NT2/D1 (cell line): ENCODE measurements at regions not wholly inside any gene's neighbourhood (a gene's known extent, or its start where the extent isn't known, plus 50 kb on each side); places are given as distances from the start of the nearest gene placed in this dataset.

Experiments
- DNase-seq: peaks from one replicate; pipeline ENCODE4 v3.0.0-alpha.2; 2011; ENCODE audit warnings: low read depth, low spot score
- H3K27me3 ChIP-seq: 2 replicates; pipeline ENCODE4 v1.6.0; 2011; ENCODE audit warnings: mild to moderate bottlenecking; ENCODE audit not compliant: insufficient read length, insufficient read depth
- H3K36me3 ChIP-seq: 2 replicates; pipeline ENCODE4 v1.6.1; 2011; ENCODE audit warnings: mild to moderate bottlenecking, low read length, mixed read lengths; ENCODE audit not compliant: insufficient read depth, insufficient read length
- H3K4me1 ChIP-seq: 2 replicates; pipeline ENCODE4 v1.5.1; 2011; ENCODE audit not compliant: insufficient read depth, insufficient read length
- H3K4me3 ChIP-seq: 2 replicates; pipeline ENCODE4 v1.5.1; 2011; ENCODE audit warnings: low read depth; ENCODE audit not compliant: insufficient read length
- H3K9ac ChIP-seq: 2 replicates; pipeline ENCODE4 v1.6.0; 2011; ENCODE audit warnings: low read depth; ENCODE audit not compliant: insufficient read length
- H3K9me3 ChIP-seq: 2 replicates; pipeline ENCODE4 v1.5.1; 2011; ENCODE audit warnings: mild to moderate bottlenecking, low read length; ENCODE audit not compliant: insufficient read depth
- SUZ12 ChIP-seq: IDR thresholded peaks from 2 replicates; pipeline ENCODE4 v1.6.1; 2011; ENCODE audit not compliant: insufficient read length, insufficient read depth; ENCODE audit errors: extremely low read depth
- YY1 ChIP-seq: IDR thresholded peaks from 2 replicates; pipeline ENCODE4 v1.6.1; 2011; ENCODE audit not compliant: insufficient read length, insufficient read depth
- ZNF274 ChIP-seq: IDR thresholded peaks from 2 replicates; pipeline ENCODE4 v1.6.1; 2011; ENCODE audit warnings: mild to moderate bottlenecking, low read depth, low read length

DNA sequence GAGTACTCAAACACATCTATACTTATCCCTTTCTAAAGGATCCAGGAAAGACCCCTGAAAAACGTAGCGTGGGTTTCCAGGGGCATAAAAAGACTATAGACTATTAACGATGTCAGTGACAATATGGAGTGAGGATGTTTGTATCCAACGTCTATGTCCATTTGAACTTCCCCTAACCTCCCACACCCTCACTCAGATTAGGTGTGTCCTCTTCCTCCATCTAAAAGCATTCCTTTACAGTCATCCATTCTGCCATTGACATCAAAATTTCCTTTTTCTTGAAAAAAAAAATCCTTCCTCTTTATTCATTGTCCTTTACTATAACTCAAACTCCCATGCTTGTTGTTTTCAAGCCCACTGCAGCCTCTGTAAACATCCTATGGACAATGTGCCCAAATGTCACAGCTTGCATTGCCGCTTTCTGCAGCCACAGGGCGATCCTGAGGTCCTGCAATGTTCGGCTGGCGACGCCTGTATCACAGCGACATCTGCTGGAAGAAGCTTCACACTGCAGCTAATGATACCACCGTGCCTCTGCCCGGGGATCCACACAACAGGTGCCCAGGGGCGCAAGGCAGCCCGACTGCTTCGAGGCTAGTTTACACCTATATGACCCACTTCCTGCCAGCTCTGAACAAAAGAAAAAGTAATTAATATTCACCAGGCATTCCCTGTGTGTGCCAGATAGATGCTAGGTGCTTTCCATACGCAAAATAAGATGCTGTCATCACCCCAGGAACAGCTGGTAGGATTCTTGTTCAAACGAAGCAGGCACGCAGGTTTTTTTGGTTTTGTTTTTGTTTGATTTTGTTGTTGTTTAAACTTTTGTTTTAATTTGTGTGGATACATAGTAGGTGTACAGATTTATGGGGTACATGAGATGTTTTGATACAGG, 267.9 kb upstream of the GHITM start:
- no peak overlapping the region for H3K4me3 ChIP-seq
- DNase-seq = peak; percentile 49
- TF ChIP-seq ZNF274 (no peak), YY1 (no peak)
- no peaks in the 10 kb centered on the region for H3K4me1 ChIP-seq
- no peaks in the 10 kb centered on the region for H3K27me3 ChIP-seq
- H3K9ac ChIP-seq = no peak overlapping the region
- no peaks in the 10 kb centered on the region for H3K36me3 ChIP-seq
- H3K9me3 ChIP-seq = no peaks in the 10 kb centered on the region

DNA sequence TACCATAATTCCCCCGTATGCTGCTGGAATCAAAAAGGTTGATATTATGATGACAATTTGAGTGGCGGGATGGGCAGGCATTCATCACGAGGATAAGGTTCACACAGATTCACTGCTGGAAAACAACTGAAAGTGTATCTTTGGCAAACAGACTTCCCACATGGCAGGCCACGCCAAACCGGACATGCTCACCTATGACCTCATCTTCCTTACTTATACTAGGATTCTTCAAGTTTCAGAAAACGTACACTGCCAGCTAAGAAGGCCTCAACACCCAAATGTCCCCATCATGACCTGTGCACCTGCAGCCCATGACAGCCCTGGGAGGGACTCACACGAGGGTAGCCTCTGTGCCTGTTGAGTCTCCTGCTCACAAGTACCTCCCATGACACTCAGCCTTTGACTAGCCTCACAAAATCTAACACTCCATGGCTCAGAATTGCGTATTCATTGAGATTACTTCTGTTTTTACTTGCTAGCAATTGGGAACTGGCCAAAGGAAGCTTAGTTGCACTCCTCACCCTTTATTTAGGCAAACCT, 259.0 kb upstream of the GHITM start:
- Histone ChIP-seq H3K27me3 (no peaks in the 10 kb centered on the region), H3K9me3 (no peaks in the 10 kb centered on the region), H3K9ac (no peak overlapping the region), H3K4me3 (no peak overlapping the region), H3K36me3 (no peaks in the 10 kb centered on the region), H3K4me1 (no peaks in the 10 kb centered on the region)
- no peak for DNase-seq
- no peak for TF ChIP-seq SUZ12
- TF ChIP-seq ZNF274 = no peak
- no peak for TF ChIP-seq YY1

DNA sequence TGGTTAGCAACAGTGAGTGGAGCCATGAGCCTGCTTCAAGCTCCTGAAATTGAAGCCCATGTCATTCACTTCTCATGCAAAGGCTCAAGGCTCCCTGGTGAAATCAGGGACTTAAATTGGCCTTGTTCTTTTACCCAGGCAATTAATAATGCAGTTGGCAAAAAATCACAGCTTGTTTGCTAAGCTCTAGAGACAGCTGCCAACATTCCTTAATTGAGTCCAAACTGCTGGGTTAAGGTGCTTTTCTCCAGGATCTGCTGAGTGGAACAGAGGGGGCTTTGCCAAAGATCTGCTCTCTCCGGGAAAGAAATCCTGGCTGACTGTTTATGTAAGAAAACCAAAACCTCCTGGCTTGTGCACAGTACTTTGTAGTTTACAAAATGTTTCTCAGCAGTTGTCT, 257.6 kb upstream of the GHITM start:
- no peaks in the 10 kb centered on the region for H3K36me3 ChIP-seq
- no peak overlapping the region for H3K4me3 ChIP-seq
- DNase-seq = no peak
- no peaks in the 10 kb centered on the region for H3K9me3 ChIP-seq
- no peak for TF ChIP-seq YY1
- TF ChIP-seq ZNF274 = no peak
- no peak for TF ChIP-seq SUZ12
- H3K4me1 ChIP-seq = no peaks in the 10 kb centered on the region
- no peak overlapping the region for H3K9ac ChIP-seq
- H3K27me3 ChIP-seq = no peaks in the 10 kb centered on the region

DNA sequence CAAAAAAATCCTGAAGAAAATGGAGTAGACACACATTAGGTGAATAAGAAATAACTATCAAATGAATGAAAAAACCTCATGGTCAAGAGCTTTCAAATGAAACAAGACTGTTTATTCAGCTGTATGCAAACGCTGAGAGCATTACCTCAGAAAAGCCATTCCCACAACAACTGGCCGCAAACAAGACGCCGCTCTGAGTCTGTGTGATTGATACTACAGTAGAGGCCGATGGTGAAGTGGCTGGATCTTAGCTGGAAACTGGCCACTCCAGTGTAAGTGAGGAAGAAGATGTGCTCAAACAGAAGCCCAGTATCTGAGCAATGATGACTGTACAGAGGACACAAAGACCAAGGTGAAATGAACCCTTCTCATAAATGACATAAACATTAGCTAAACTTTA, 252.4 kb upstream of the GHITM start:
- DNase-seq = no peak
- TF ChIP-seq ZNF274 (no peak), YY1 (no peak), SUZ12 (no peak)

DNA sequence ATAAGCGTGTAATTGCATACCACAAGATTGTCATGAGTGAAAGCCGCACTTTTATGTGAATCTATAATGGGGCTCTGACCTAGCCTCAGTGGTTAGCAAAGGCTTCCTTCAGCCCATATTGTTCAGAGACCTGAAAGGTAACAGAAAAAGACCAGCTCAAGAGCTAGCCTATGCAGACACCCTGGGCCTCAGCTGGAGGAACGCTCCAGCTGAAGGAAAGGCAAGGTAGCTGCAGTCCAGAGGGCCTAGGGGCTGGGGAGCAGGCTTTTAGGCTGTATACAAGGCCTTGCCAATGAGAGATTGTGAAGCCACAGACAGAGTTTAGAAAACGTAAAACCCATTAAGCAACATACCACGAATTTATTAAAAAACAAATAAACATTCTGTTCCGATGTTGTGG, 246.6 kb upstream of the GHITM start:
- Histone ChIP-seq H3K9me3 (no peaks in the 10 kb centered on the region), H3K4me1 (no peaks in the 10 kb centered on the region), H3K9ac (no peak overlapping the region), H3K36me3 (no peaks in the 10 kb centered on the region), H3K4me3 (no peak overlapping the region), H3K27me3 (no peaks in the 10 kb centered on the region)
- TF ChIP-seq YY1 = no peak
- no peak for TF ChIP-seq ZNF274
- TF ChIP-seq SUZ12 = no peak
- DNase-seq = no peak

More for the DNA sequence above, 252.4 kb upstream of the GHITM start:
- no peak overlapping the region for H3K9ac ChIP-seq
- no peaks in the 10 kb centered on the region for H3K4me1 ChIP-seq
- H3K9me3 ChIP-seq = no peaks in the 10 kb centered on the region
- no peaks in the 10 kb centered on the region for H3K27me3 ChIP-seq
- H3K36me3 ChIP-seq = no peaks in the 10 kb centered on the region
- H3K4me3 ChIP-seq = no peak overlapping the region

DNA sequence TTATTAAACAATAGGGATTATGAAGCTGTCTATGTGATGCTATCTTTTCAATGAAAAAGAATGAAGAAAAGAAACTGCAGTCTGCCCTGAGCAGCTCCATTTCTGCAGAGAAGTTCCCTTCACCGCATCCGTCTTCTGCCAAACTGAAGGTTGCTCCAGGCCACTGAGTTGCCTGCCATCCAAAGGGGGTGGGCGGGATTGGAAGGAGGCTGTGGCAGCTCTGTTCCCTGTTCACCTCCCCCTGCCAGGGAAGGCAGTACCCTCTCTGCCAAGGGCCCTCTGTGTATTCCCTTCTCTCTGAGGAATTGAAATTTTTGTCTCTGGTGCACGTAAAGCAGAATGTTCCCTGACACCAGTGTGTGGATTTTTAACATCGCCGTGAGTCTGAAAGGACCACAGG, 243.1 kb upstream of the GHITM start:
- H3K27me3 ChIP-seq = no peaks in the 10 kb centered on the region
- H3K9me3 ChIP-seq = no peaks in the 10 kb centered on the region
- TF ChIP-seq SUZ12 (no peak), YY1 (no peak)
- H3K4me3 ChIP-seq = no peak overlapping the region
- H3K4me1 ChIP-seq = no peaks in the 10 kb centered on the region
- DNase-seq = no peak
- no peaks in the 10 kb centered on the region for H3K36me3 ChIP-seq
- H3K9ac ChIP-seq = no peak overlapping the region

DNA sequence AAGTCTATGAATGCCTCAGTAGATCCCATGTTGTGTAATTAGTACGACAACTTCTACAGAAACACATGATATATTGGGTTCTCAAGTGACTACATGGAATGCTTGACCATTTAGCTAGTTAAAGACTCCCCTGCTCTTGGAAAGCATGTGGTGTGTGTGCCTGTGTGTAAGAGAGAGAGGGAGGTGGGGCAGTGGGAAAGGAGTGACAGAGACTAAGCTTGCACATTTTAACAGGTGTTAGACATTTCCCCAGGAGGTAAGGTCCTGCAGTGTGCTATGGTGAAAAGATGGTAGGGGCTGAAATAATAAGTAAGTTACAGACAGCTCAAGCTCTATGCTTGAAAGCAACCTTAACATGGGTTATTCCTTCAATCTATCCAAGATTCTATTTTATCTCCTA, 241.7 kb upstream of the GHITM start:
- Histone ChIP-seq H3K27me3 (no peaks in the 10 kb centered on the region), H3K9me3 (no peaks in the 10 kb centered on the region), H3K4me1 (no peaks in the 10 kb centered on the region), H3K36me3 (no peaks in the 10 kb centered on the region), H3K4me3 (no peak overlapping the region), H3K9ac (no peak overlapping the region)
- no peak for DNase-seq
- no peak for TF ChIP-seq SUZ12
